ENCODE measurements at regions not wholly inside any gene's neighbourhood (a gene's known extent, or its start where the extent isn't known, plus 50 kb on each side); places are given as distances from the start of the nearest gene placed in this dataset.

DNA sequence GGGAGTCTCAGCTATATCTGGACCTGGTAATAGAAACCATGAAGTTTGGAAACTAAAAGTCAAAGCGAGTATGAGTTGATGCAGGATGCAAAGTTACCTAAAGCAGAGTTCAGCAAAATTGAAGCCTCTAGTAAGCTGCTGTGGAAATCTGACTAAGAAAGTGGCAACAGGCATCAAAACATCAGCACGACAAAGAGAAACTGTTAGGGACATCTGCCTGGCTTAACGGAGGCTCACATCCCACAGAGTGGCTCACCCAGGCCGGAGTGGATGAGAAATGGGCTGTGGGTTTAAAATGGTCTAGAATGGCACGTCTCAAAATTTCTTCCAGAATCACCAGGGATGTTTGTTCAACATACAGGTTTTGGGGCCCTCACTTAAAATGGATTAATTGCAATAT is 164.1 kb upstream of the NPY start:
- Mint-ChIP-seq H3K9me3 (no peaks in the 10 kb centered on the region), H3K27ac (no peak overlapping the region)

DNA sequence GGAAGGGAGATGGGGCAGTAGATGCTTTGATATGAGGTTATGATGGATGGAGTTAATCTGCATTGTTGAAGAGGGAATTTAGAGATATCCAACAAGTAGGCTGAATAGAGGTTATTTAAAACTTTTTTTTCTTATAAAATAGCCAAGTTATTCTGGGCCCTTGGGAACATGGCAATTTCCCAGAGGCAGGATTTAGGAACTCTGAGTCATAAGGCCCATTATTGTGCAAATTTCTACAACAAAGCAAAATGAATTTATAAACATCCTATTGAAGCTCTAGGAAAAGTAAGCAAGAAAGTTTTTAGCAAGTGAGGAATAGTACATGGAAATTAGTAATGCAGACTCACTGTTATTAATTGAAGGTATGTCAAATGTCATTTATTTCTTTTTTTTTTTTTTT is 160.9 kb upstream of the NPY start:
- TF ChIP-seq, protein P1, sequence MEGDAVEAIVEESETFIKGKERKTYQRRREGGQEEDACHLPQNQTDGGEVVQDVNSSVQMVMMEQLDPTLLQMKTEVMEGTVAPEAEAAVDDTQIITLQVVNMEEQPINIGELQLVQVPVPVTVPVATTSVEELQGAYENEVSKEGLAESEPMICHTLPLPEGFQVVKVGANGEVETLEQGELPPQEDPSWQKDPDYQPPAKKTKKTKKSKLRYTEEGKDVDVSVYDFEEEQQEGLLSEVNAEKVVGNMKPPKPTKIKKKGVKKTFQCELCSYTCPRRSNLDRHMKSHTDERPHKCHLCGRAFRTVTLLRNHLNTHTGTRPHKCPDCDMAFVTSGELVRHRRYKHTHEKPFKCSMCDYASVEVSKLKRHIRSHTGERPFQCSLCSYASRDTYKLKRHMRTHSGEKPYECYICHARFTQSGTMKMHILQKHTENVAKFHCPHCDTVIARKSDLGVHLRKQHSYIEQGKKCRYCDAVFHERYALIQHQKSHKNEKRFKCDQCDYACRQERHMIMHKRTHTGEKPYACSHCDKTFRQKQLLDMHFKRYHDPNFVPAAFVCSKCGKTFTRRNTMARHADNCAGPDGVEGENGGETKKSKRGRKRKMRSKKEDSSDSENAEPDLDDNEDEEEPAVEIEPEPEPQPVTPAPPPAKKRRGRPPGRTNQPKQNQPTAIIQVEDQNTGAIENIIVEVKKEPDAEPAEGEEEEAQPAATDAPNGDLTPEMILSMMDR (IDR thresholded peaks at IDR 0.05; ENCODE audit: unreplicated experiment), result no peak
- no peak for DNase-seq (ENCODE audit: low spot score in 2 of 2, unreplicated experiment in 2 of 2)
- H3K4me3 Mint-ChIP-seq, result no peak overlapping the region
- H3K9me3 Mint-ChIP-seq, result no peaks in the 10 kb centered on the region
- H3K27me3 Mint-ChIP-seq (ENCODE audit: low read depth), result peaks cover 4% of the 10 kb centered on the region
- H3K4me1 Mint-ChIP-seq, result no peaks in the 10 kb centered on the region
- no peak overlapping the region for H3K27ac Mint-ChIP-seq
- H3K36me3 Mint-ChIP-seq, result no peaks in the 10 kb centered on the region

More for the DNA sequence above, 164.1 kb upstream of the NPY start:
- DNase-seq (ENCODE audit: low spot score in 2 of 2, unreplicated experiment in 2 of 2), result no peak
- no peaks in the 10 kb centered on the region for H3K4me1 Mint-ChIP-seq
- TF ChIP-seq, protein P1 (IDR thresholded peaks at IDR 0.05; ENCODE audit: unreplicated experiment), result no peak
- H3K36me3 Mint-ChIP-seq, result no peaks in the 10 kb centered on the region
- peaks cover 4% of the 10 kb centered on the region for H3K27me3 Mint-ChIP-seq (ENCODE audit: low read depth)
- no peak overlapping the region for H3K4me3 Mint-ChIP-seq

DNA sequence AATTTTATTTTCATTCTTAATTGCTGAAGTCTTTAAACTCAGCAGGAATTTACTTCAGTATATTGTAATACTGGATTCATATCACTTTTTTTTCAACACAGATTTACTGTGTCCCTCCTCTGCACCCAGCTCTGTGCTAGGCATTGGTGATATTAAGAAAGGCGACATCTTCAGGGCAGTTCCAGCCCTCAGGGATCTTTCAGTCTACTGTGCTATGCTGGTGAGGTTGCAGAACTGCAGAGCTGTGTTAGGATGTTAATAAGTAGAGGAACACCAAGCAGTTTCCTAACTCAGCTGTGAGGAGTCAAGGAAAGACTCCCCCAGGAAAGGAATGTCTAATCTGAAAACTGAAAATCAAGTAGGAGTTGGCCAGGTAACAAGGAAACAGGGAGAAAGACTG is 158.2 kb upstream of the NPY start:
- TF ChIP-seq, protein P1 (IDR thresholded peaks at IDR 0.05; ENCODE audit: unreplicated experiment), result no peak
- no peak for DNase-seq (ENCODE audit: low spot score in 2 of 2, unreplicated experiment in 2 of 2)
- Mint-ChIP-seq H3K36me3 (no peaks in the 10 kb centered on the region), H3K4me1 (no peaks in the 10 kb centered on the region), H3K27me3 (ENCODE audit: low read depth) (peaks cover 11% of the 10 kb centered on the region), H3K27ac (no peak overlapping the region), H3K9me3 (no peaks in the 10 kb centered on the region), H3K4me3 (no peak overlapping the region)

DNA sequence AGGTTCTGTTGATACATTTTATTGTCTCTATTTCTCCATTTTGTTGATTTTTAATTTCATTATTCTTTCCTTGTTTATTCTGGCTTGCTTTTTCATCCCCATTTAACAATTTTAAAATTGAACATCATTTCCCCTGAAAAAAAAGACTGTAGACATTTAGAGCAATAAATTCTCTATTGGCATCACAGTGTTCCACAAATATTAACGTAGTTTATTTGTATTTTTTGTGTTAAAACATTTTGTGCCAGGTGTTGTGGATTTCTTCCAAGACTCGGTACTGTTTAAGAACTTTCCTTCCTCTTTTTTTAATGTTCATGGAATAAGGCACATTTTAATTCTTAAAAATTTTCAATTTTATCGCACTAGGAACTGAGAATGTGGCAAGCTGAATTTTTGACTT is 156.1 kb upstream of the NPY start:
- TF ChIP-seq, protein P1 (IDR thresholded peaks at IDR 0.05; ENCODE audit: unreplicated experiment), result no peak
- no peaks in the 10 kb centered on the region for H3K9me3 Mint-ChIP-seq
- H3K4me1 Mint-ChIP-seq, result no peaks in the 10 kb centered on the region
- no peak overlapping the region for H3K4me3 Mint-ChIP-seq
- no peaks in the 10 kb centered on the region for H3K36me3 Mint-ChIP-seq
- no peak for DNase-seq (ENCODE audit: low spot score in 2 of 2, unreplicated experiment in 2 of 2)
- H3K27ac Mint-ChIP-seq, result no peak overlapping the region
- H3K27me3 Mint-ChIP-seq (ENCODE audit: low read depth), result peaks cover 11% of the 10 kb centered on the region

DNA sequence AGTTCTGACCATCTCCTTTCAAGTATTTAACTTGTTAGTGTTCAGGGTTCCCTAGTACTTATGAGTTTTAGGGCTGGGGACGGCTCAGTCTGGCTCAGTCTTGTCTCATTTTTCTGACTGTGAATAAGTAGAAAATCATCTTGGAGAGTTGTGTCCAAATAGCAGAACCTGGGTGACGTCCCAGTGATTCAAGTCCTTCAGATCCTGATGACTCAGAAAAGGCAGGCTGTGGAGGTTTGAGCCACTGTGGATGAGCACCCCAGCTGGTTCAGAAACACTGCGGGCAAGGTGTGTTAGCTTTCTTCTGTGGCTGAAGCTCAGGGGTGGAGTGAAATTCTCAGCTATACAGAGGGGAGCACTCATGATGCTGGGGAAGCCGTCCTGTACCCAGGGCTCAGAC is 154.4 kb upstream of the NPY start:
- no peak overlapping the region for H3K4me3 Mint-ChIP-seq

More for the DNA sequence above, 154.4 kb upstream of the NPY start:
- no peaks in the 10 kb centered on the region for H3K36me3 Mint-ChIP-seq
- no peaks in the 10 kb centered on the region for H3K4me1 Mint-ChIP-seq
- H3K27ac Mint-ChIP-seq, result no peak overlapping the region
- TF ChIP-seq, protein P1 (IDR thresholded peaks at IDR 0.05; ENCODE audit: unreplicated experiment), result no peak
- DNase-seq (ENCODE audit: low spot score in 2 of 2, unreplicated experiment in 2 of 2), result no peak
- peaks cover 17% of the 10 kb centered on the region for H3K27me3 Mint-ChIP-seq (ENCODE audit: low read depth)
- no peaks in the 10 kb centered on the region for H3K9me3 Mint-ChIP-seq
